Endodermal cell (in vitro differentiated cells): ENCODE measurements at regions not wholly inside any gene's neighbourhood (a gene's known extent, or its start where the extent isn't known, plus 50 kb on each side); places are given as distances from the start of the nearest gene placed in this dataset.

ENCODE experiments used
- DNase-seq: peaks from one replicate; pipeline ENCODE4 v3.0.0-alpha.2; 2017
- H3K27ac ChIP-seq: 2 replicates; pipeline ENCODE4 v1.5.1; 2013; ENCODE audit warnings: mild to moderate bottlenecking, low read depth, low read length, moderate library complexity
- H3K27me3 ChIP-seq: 2 replicates; pipeline ENCODE4 v1.6.1; 2013; ENCODE audit warnings: mild to moderate bottlenecking, low read length, moderate library complexity; ENCODE audit not compliant: insufficient read depth, control insufficient read depth, poor library complexity, severe bottlenecking
- H3K36me3 ChIP-seq: 2 replicates; pipeline ENCODE4 v1.7.0; 2013; ENCODE audit warnings: mild to moderate bottlenecking, low read length, moderate library complexity; ENCODE audit not compliant: control insufficient read depth, insufficient read depth
- H3K4me1 ChIP-seq: one replicate; pipeline ENCODE4 v1.7.0; 2013; ENCODE audit warnings: low read length; ENCODE audit not compliant: control insufficient read depth, insufficient read depth
- H3K4me3 ChIP-seq: 2 replicates; pipeline ENCODE4 v1.5.1; 2013; ENCODE audit warnings: mild to moderate bottlenecking, low read length, moderate library complexity
- H3K9ac ChIP-seq: 2 replicates; pipeline ENCODE4 v1.6.1; 2013; ENCODE audit warnings: mild to moderate bottlenecking, low read length, moderate library complexity; ENCODE audit not compliant: poor library complexity, severe bottlenecking; ENCODE audit errors: extremely low read depth
- H3K9me3 ChIP-seq: 2 replicates; pipeline ENCODE4 v1.6.1; 2013; ENCODE audit warnings: mild to moderate bottlenecking, low read length, moderate library complexity; ENCODE audit not compliant: control insufficient read depth
- H3K27ac Mint-ChIP-seq: 2 replicates; pipeline ENCODE4 v1.8.0; 2020; ENCODE audit warnings: mixed read lengths
- H3K27me3 Mint-ChIP-seq: 2 replicates; pipeline ENCODE4 v1.8.0; 2021; ENCODE audit warnings: mild to moderate bottlenecking, mixed read lengths; ENCODE audit not compliant: insufficient read depth
- H3K36me3 Mint-ChIP-seq: 2 replicates; pipeline ENCODE4 v1.8.0; 2020; ENCODE audit warnings: low read depth, mixed read lengths
- H3K4me1 Mint-ChIP-seq: 2 replicates; pipeline ENCODE4 v1.8.0; 2020; ENCODE audit warnings: mixed read lengths
- H3K4me3 Mint-ChIP-seq: 2 replicates; pipeline ENCODE4 v1.8.0; 2020; ENCODE audit warnings: mild to moderate bottlenecking, moderate library complexity, mixed read lengths
- H3K9me3 Mint-ChIP-seq: 2 replicates; pipeline ENCODE4 v1.8.0; 2020; ENCODE audit warnings: mild to moderate bottlenecking, mixed read lengths
- CTCF ChIP-seq: fragments of 200-600 bp; sonication (generic); conservative IDR thresholded peaks from 2 replicates; pipeline ENCODE4 v1.5.0; 2021; ENCODE audit warnings: antibody characterized with exemption, mild to moderate bottlenecking
- WGBS, 2 experiments: methylation state at CpG; one replicate each; pipeline versions ENCODE4 v1.1.5 to v1.1.7; 2013; ENCODE audit warnings: missing lambda C conversion rate in 2 of 2, mixed read lengths in 1 of 2; ENCODE audit not compliant: insufficient coverage in 1 of 2, insufficient read length in 1 of 2; 5-methylcytosine and 5-hydroxymethylcytosine counted together

- H3K36me3 Mint-ChIP-seq, result no peaks in the 10 kb centered on the region
- H3K4me3 ChIP-seq, result no peak overlapping the region
- H3K27me3 ChIP-seq, result no peaks in the 10 kb centered on the region
- H3K36me3 ChIP-seq, result no peaks in the 10 kb centered on the region
- H3K27ac Mint-ChIP-seq, result no peak overlapping the region
- peaks cover 23% of the 10 kb centered on the region for H3K4me1 Mint-ChIP-seq
- no peak overlapping the region for H3K4me3 Mint-ChIP-seq
- H3K27ac ChIP-seq, result no peak overlapping the region
- no peaks in the 10 kb centered on the region for H3K4me1 ChIP-seq
- no peak for TF ChIP-seq CTCF
- H3K9ac ChIP-seq, result no peak overlapping the region
- H3K9me3 ChIP-seq, result no peaks in the 10 kb centered on the region
- 81 to 88% methylated on average over 4 to 6 of the region's 7 CpGs for whole genome bisulfite sequencing, 2 experiments
- no peak for DNase-seq
- no peaks in the 10 kb centered on the region for H3K27me3 Mint-ChIP-seq
- no peaks in the 10 kb centered on the region for H3K9me3 Mint-ChIP-seq
These were observed 176.5 kb downstream of the PSMG1 start for GRCh38 chr21:39006571-39007311.

- no peak overlapping the region for H3K4me3 Mint-ChIP-seq
- H3K36me3 Mint-ChIP-seq, result no peaks in the 10 kb centered on the region
- Histone ChIP-seq H3K9me3 (no peaks in the 10 kb centered on the region), H3K27ac (no peak overlapping the region), H3K36me3 (no peaks in the 10 kb centered on the region), H3K27me3 (no peaks in the 10 kb centered on the region), H3K4me1 (no peaks in the 10 kb centered on the region), H3K9ac (no peak overlapping the region), H3K4me3 (no peak overlapping the region)
- TF ChIP-seq CTCF, result no peak
- WGBS, 2 experiments, result 59 to 62% methylated on average over 3 of the region's 3 CpGs
- H3K27ac Mint-ChIP-seq, result no peak overlapping the region
- H3K4me1 Mint-ChIP-seq, result peaks cover 26% of the 10 kb centered on the region
- peak; percentile 30 for DNase-seq
- H3K9me3 Mint-ChIP-seq, result no peaks in the 10 kb centered on the region
- no peaks in the 10 kb centered on the region for H3K27me3 Mint-ChIP-seq
These were observed 177.8 kb downstream of the PSMG1 start for GRCh38 chr21:39005502-39005787.

GRCh38 chr21:39004634-39005501, 178.4 kb downstream of the PSMG1 start:
- Mint-ChIP-seq H3K4me1 (peaks cover 25% of the 10 kb centered on the region), H3K27me3 (no peaks in the 10 kb centered on the region), H3K27ac (no peak overlapping the region), H3K36me3 (no peaks in the 10 kb centered on the region), H3K4me3 (no peak overlapping the region), H3K9me3 (no peaks in the 10 kb centered on the region)
- 76 to 85% methylated on average over 13 to 19 of the region's 23 CpGs for WGBS, 2 experiments
- Histone ChIP-seq H3K4me3 (no peak overlapping the region), H3K36me3 (no peaks in the 10 kb centered on the region), H3K4me1 (no peaks in the 10 kb centered on the region), H3K27ac (no peak overlapping the region), H3K9ac (no peak overlapping the region), H3K9me3 (no peaks in the 10 kb centered on the region), H3K27me3 (no peaks in the 10 kb centered on the region)
- DNase-seq, result peak; percentile 60
- TF ChIP-seq CTCF, result no peak
